B cell (primary cell): ENCODE measurements at regions not wholly inside any gene's neighbourhood (a gene's known extent, or its start where the extent isn't known, plus 50 kb on each side); places are given as distances from the start of the nearest gene placed in this dataset.

ENCODE experiments used
- EZH2 ChIP-seq: IDR thresholded peaks from 2 replicates; pipeline ENCODE4 v1.6.1; 2012; ENCODE audit warnings: borderline replicate concordance, low read depth, mild to moderate bottlenecking, moderate library complexity, low read length; ENCODE audit not compliant: insufficient read depth, poor library complexity, severe bottlenecking
- TF ChIP-seq, protein P1 (sequence below): fragments of 200-600 bp; IDR thresholded peaks from one replicate; pipeline ENCODE4 v1.8.0; 2022; ENCODE audit warnings: antibody characterized with exemption, mild to moderate bottlenecking

DNA sequence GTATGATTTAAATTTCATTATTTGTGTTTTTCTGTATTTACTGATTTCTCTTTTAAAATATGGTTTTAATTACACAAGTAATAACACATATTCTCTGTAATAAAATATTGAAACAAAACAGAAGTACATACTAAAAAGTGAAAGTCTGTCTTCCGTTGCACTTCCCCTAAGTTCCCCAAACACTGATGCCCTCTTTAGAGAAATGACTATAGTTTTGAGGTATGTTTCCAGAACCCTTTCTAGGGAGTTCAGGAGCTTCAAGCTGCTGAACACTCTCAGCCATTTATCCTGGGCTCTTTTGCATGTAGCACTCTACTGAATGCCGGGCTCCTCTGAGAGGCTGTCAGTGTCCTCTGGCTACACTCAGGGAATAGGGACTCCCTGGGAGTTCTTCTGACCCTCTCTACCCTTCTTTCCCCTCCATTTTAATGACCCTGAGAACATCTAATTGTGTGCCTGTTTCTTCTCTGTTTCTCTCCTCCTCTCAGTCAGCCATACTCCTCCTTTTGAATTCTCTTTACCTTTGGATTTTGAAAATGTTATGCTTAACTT is 60.4 kb upstream of the KCNAB1 start:
- TF ChIP-seq, protein P1, sequence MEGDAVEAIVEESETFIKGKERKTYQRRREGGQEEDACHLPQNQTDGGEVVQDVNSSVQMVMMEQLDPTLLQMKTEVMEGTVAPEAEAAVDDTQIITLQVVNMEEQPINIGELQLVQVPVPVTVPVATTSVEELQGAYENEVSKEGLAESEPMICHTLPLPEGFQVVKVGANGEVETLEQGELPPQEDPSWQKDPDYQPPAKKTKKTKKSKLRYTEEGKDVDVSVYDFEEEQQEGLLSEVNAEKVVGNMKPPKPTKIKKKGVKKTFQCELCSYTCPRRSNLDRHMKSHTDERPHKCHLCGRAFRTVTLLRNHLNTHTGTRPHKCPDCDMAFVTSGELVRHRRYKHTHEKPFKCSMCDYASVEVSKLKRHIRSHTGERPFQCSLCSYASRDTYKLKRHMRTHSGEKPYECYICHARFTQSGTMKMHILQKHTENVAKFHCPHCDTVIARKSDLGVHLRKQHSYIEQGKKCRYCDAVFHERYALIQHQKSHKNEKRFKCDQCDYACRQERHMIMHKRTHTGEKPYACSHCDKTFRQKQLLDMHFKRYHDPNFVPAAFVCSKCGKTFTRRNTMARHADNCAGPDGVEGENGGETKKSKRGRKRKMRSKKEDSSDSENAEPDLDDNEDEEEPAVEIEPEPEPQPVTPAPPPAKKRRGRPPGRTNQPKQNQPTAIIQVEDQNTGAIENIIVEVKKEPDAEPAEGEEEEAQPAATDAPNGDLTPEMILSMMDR, result no peak
- TF ChIP-seq EZH2, result no peak
